ENCODE measurements at regions not wholly inside any gene's neighbourhood (a gene's known extent, or its start where the extent isn't known, plus 50 kb on each side); places are given as distances from the start of the nearest gene placed in this dataset.
"Not testable (repeated sequence)": the region's sequence is repeated elsewhere in the genome, so short reads cannot be mapped to it uniquely, and the experiment has no call there.

DNA sequence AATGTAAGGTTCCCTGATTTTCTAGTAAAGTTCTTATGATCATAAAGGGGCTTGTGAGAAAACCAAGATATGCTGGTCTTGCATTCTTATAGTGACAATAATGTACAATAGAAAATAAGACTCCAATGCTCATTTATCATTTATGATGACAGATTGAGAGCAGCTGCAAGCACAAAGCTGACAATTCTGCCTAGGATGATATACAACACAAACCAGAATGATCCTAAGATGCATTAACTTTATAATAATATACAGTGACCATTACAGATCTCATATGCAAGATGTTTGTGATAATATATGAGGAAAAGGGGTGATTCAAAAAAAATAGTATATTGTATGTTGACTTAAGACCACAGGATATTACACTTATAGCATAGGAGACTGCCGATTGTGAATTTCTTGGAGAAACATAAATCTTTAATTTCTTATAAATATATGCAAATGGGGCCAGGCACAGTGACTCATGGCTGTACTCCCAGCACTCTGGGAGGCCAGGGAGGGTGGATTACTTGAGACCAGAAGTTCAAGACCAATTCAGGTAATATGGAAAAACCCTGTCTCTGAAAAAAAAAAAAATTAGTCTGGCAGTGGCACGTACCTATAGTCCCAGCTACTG, 387.0 kb downstream of the ZBBX start:
- no peak for TF ChIP-seq EZH2 (IDR thresholded peaks at IDR 0.05; ENCODE audit: low read length, unreplicated experiment)
- Histone ChIP-seq H4K20me1 (ENCODE audit: low read length) (no peaks in the 10 kb centered on the region), H3K36me3 (ENCODE audit: low read depth, low read length) (no peaks in the 10 kb centered on the region), H3K27ac (ENCODE audit: low read length) (no peak overlapping the region), H3K4me2 (ENCODE audit: low read length) (no peak overlapping the region), H2AFZ (ENCODE audit: low read length) (no peak overlapping the region), H3F3A (ENCODE audit: low read length, unreplicated experiment) (no peaks in the 10 kb centered on the region), H3K9me3 (ENCODE audit: low read length) (no peaks in the 10 kb centered on the region), H3K27me3 (ENCODE audit: low read length) (no peaks in the 10 kb centered on the region), H3K4me3 (ENCODE audit: low read length) (no peak overlapping the region), H3K79me2 (ENCODE audit: low read length) (no peaks in the 10 kb centered on the region), H3K9me2 (replicated peaks; ENCODE audit: low read length) (no peaks in the 10 kb centered on the region), H3K9ac (ENCODE audit: low read length) (no peak overlapping the region), H3K4me1 (ENCODE audit: insufficient read depth, low read length) (no peaks in the 10 kb centered on the region)
- POLR2A ChIA-PET (ENCODE audit: unreplicated experiment): no interaction called here
- intact Hi-C loops (cut with micrococcal nuclease): no loop called here
- CTCF ChIA-PET: no interaction called here
- BruUV-seq (replicated peaks): no TSS peak
- no peak for ATAC-seq
- no peak for DNase-seq

DNA sequence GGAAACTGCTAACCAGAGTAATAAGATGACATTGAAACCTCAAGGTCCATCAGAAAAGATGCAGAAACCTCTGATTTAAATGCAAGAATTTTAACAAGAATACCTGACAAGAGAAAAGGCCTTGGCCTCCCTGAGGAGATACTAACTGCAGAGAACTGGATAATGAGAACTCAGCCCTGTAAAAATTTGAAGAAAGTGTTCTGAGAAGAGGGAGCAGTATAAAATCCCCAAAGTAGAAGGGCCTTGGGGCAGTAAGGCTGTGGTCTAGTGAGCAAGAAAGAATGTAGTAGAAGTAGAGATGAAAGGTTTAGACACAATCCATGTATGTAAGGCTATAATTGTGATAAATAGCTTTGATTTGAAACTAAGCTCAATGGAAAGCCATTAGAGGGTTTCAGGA, 394.1 kb downstream of the ZBBX start:
- intact Hi-C loops (cut with micrococcal nuclease): no loop called here
- Histone ChIP-seq H3K9me3 (ENCODE audit: low read length) (no peaks in the 10 kb centered on the region), H3K27me3 (ENCODE audit: low read length) (no peaks in the 10 kb centered on the region), H3K27ac (ENCODE audit: low read length) (no peak overlapping the region), H3K4me1 (ENCODE audit: insufficient read depth, low read length) (peaks cover 24% of the 10 kb centered on the region), H3F3A (ENCODE audit: low read length, unreplicated experiment) (no peaks in the 10 kb centered on the region), H3K79me2 (ENCODE audit: low read length) (no peaks in the 10 kb centered on the region), H3K9ac (ENCODE audit: low read length) (no peak overlapping the region), H4K20me1 (ENCODE audit: low read length) (no peaks in the 10 kb centered on the region), H3K4me3 (ENCODE audit: low read length) (no peak overlapping the region), H3K9me2 (replicated peaks; ENCODE audit: low read length) (no peaks in the 10 kb centered on the region), H3K36me3 (ENCODE audit: low read depth, low read length) (no peaks in the 10 kb centered on the region), H3K4me2 (ENCODE audit: low read length) (no peak overlapping the region), H2AFZ (ENCODE audit: low read length) (no peak overlapping the region)
- ChIA-PET CTCF (no interaction called here), POLR2A (ENCODE audit: unreplicated experiment) (no interaction called here)
- TF ChIP-seq, protein P1, sequence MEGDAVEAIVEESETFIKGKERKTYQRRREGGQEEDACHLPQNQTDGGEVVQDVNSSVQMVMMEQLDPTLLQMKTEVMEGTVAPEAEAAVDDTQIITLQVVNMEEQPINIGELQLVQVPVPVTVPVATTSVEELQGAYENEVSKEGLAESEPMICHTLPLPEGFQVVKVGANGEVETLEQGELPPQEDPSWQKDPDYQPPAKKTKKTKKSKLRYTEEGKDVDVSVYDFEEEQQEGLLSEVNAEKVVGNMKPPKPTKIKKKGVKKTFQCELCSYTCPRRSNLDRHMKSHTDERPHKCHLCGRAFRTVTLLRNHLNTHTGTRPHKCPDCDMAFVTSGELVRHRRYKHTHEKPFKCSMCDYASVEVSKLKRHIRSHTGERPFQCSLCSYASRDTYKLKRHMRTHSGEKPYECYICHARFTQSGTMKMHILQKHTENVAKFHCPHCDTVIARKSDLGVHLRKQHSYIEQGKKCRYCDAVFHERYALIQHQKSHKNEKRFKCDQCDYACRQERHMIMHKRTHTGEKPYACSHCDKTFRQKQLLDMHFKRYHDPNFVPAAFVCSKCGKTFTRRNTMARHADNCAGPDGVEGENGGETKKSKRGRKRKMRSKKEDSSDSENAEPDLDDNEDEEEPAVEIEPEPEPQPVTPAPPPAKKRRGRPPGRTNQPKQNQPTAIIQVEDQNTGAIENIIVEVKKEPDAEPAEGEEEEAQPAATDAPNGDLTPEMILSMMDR (conservative IDR thresholded peaks at IDR 0.05; ENCODE audit: low read depth, low read length): no peak
- TF ChIP-seq EZH2phosphoT487 (IDR thresholded peaks at IDR 0.05; ENCODE audit: borderline replicate concordance, low read length) (no peak), EZH2 (IDR thresholded peaks at IDR 0.05; ENCODE audit: low read length, unreplicated experiment) (no peak)
- no peak for ATAC-seq
- no peak for DNase-seq
- BruUV-seq (replicated peaks): no TSS peak

DNA sequence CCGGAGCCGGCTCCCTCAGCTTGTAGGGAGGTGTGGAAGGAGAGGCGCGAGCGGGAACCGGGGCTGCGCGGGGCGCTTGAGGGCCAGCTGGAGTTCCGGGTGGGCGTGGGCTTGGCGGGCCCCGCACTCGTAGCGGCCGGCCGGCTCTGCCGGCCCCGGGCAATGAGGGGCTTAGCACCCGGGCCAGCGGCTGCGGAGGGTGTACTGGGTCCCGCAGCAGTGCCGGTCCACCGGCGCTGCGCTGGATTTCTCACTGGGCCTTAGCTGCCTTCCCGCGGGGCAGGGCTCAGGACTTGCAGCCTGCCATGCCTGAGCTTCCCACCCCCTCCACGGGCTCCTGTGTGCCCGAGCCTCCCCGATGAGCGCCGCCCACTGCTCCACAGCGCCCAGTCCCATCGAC, 404.3 kb downstream of the ZBBX start:
- H3K36me3 ChIP-seq (ENCODE audit: low read depth, low read length); H3K27ac ChIP-seq (ENCODE audit: low read length); H3K27me3 ChIP-seq (ENCODE audit: low read length); intact Hi-C loops (cut with micrococcal nuclease); DNase-seq; H3K4me3 ChIP-seq (ENCODE audit: low read length); H3K79me2 ChIP-seq (ENCODE audit: low read length); CTCF ChIA-PET; H2AFZ ChIP-seq (ENCODE audit: low read length); H3K9me2 ChIP-seq (replicated peaks; ENCODE audit: low read length); POLR2A ChIA-PET (ENCODE audit: unreplicated experiment); H4K20me1 ChIP-seq (ENCODE audit: low read length); H3K9me3 ChIP-seq (ENCODE audit: low read length); H3F3A ChIP-seq (ENCODE audit: low read length, unreplicated experiment); H3K4me2 ChIP-seq (ENCODE audit: low read length); BruUV-seq (replicated peaks); H3K9ac ChIP-seq (ENCODE audit: low read length); ATAC-seq; H3K4me1 ChIP-seq (ENCODE audit: insufficient read depth, low read length): not testable (repeated sequence)

DNA sequence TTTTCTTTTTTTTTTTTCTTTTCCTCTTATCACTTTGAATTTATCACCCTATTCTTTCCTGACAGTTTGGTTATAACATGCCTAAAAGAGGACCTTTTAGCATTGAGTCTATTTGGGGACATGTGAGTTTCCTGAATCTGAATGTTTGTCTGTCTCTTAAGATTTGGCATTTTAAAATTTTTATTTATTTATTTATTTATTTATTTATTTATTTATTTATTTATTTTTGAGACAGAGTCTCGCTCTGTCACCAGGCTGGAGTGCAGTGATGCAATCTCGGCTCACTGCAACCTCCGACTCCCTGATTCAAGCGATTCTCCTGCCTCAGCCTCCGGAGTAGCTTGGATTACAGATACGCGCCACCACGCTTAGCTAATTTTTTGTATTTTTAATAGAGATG, 412.4 kb downstream of the ZBBX start:
- H2AFZ ChIP-seq (ENCODE audit: low read length): not testable (repeated sequence)

More for the DNA sequence above, 412.4 kb downstream of the ZBBX start:
- H3K36me3 ChIP-seq (ENCODE audit: low read depth, low read length); CTCF ChIA-PET; H3K79me2 ChIP-seq (ENCODE audit: low read length); H3K4me2 ChIP-seq (ENCODE audit: low read length); POLR2A ChIA-PET (ENCODE audit: unreplicated experiment); H3K27ac ChIP-seq (ENCODE audit: low read length); H3K4me3 ChIP-seq (ENCODE audit: low read length); intact Hi-C loops (cut with micrococcal nuclease); H3F3A ChIP-seq (ENCODE audit: low read length, unreplicated experiment); H3K9ac ChIP-seq (ENCODE audit: low read length); BruUV-seq (replicated peaks); ATAC-seq; H3K9me3 ChIP-seq (ENCODE audit: low read length); H3K9me2 ChIP-seq (replicated peaks; ENCODE audit: low read length); H4K20me1 ChIP-seq (ENCODE audit: low read length); H3K4me1 ChIP-seq (ENCODE audit: insufficient read depth, low read length); H3K27me3 ChIP-seq (ENCODE audit: low read length); DNase-seq: not testable (repeated sequence)
